HTR-8/SVneo (cell line): ENCODE measurements at regions not wholly inside any gene's neighbourhood (a gene's known extent, or its start where the extent isn't known, plus 50 kb on each side); places are given as distances from the start of the nearest gene placed in this dataset.

Experiments
- DNase-seq: peaks from one replicate; pipeline ENCODE4 v3.0.0; 2011; ENCODE audit warnings: low spot score, mixed read lengths; ENCODE audit not compliant: insufficient read length
- FAIRE-seq: peaks from 2 replicates; lab custom pipeline; 2011; peaks lifted over from hg19 to GRCh38; lab: Jason Lieb, UNC

DNA sequence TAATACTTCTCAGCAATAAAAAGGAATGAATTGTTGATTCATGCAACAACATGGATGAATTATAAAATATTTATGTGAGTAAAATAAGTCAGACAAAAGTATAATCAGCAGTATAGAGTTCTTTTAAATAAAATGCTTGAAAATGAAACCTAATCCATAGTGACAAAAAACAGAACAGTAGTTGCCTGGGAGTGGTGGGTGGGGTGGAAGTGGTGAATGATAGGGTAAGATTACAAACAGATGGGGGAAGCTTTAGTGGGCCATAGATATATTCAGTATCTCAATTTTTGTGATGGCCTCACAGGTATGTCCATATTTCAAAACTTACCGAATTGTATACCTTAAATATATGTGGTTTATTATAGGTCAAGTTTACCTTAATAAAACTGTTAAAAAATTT is 124.9 kb upstream of the UBL3 start:
- DNase-seq (no peak), FAIRE-seq (no peak)

DNA sequence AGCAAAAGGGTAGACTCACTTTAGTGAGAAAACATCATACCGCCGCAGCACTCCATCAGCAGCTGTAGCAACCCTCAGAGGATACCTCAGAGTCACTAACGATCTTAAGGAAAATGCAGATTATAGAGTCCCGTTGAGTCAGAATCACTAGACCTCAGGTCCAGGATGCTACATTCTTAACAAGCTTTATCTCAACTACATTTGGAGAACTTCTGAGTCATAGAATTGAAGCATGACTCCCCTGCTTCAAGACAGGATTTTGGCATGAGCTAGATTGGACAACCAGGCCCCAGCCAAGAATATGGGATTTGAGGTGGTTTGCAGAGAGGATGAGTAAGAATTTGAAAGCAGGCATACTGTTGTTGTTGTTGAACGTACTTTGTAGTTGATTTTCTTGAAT is 118.9 kb upstream of the UBL3 start:
- FAIRE-seq (no peak), DNase-seq (no peak)

DNA sequence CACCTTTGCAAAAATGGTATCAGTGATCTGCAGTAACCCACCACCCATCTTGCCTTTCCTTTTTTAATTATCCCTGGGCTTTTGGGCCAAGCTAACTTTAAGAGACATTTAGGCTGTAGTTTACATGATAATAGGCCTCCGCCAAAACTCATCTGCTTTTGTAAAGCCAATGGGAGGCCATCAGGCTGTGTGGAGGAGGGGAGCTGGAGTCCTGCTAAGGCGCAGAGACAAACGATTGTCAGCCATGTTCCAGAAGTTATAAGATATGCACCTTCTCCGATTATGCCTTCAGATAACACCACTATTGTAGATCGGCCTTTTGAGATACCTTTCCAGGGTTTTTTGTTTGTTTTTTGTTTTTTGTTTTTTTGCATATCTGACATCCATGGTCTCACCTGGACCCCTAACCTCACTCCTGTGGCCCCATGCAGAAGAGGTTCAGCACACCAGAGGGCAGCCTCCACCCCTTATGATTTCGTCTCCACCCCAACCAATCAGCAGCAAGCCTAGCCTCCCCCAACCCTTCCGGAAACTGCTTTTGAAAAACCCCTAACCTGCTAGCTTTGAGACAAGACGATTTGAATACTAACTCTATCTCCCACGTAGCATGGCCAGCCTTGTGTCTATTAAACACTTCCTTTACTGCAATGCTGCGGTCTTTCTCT is 113.9 kb upstream of the UBL3 start:
- FAIRE-seq (no peak), DNase-seq (no peak)

DNA sequence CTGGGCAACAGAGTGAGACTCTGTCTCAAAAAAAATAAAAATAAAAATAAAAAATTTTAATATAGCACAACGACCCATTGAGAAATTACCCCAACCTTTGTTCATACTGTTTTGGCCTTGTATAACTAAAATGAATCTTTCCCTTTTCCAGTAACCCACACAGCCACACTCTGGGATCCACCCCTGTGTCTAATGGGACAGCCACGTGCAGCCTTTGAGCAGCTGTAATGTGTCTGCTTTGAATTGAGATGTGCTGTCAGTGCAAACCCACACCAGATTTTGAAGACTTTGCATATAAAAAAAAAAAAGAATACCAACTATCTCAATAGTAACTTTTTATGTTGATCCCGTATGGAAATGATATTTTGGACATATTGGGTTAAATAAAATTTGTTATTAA is 112.7 kb upstream of the UBL3 start:
- DNase-seq (no peak), FAIRE-seq (no peak)

DNA sequence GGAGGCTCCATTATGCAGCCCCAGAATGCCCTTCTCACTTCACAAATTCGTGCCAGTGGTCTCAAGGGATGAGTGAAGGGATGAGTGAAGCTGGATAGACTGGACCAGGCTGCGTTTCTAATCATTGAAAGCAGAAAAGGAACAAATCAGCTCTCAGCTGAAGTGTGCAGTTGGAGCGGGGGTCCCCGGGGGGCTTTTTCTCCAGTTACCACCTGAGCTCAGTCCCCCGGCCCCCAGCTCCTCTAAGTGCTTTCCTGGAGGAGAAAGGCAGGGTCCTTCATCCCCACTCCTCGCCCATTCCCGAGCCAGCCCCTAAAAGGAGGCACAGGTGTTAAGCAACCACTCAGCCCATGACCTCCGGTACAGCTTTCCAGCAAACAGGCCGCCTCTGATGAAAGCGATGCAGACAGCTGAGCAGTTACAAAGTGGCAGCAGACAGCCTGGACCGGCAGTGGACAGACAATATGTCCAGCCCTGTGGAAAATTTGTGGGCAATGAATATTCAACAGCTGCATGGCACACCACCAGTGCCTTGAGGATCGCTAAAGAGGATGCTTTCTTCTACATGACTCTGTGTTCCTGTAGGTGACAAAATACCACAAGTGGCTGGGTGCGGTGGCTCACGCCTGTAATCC is 110.7 kb upstream of the UBL3 start:
- FAIRE-seq (no peak), DNase-seq (no peak)

DNA sequence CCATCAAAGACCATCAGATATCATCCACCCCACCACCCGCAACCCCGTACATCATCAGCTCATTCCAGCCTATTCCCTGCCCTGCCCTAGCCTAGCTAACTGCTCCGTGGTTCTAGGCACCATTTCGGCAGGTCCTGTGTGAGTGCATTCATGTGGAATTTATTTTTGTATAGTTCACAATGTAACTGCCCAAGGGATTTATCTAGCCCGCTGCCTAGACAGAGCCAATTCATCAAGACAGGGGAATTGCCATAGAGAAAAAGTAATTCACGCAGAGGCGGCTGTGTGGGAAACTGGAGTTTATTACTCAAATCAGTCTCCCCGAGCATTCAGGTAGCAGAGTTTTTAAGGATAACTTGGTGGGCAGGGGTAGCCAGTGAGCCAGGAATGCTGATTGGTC is 109.2 kb upstream of the UBL3 start:
- no peak for DNase-seq
- FAIRE-seq: no peak

DNA sequence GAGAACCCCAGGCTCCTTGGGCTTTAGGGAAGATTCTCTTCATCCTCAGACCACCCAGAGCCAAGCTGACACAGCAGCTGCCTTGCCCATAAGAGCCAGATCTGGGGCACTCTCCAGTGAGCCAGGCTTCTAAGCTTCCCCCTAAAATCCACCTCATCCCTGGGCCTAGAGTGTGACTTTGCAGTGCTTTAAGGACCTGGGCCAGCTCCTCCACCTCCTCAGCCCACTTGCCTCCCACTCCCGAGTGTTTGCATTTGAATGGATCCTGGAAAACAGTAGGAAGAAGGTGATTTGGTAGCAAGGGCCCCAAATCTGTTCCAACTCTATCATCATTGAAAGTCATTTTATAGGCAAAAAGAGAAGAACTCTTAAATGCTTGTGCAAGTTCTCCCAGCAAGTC is 108.7 kb upstream of the UBL3 start:
- DNase-seq: no peak
- no peak for FAIRE-seq

DNA sequence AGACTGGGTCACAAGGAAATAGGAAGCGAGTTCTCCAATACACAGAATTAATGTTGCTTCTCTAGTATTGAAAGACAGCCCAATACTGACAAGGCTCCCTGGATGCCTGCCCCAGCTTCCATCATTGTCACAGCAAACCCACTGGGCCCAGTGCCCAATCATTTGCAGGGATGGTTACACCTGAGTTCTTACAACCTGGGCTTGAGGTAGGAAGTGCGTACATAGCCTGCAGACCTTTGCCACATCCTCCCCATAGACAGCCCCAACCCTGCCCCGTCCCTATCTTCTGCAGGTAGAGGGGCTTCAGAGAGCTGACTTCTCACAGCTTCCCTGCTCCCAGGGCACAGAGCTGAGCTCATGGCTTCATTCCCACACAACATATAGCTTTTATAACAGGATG is 108.1 kb upstream of the UBL3 start:
- FAIRE-seq (no peak), DNase-seq (no peak)

DNA sequence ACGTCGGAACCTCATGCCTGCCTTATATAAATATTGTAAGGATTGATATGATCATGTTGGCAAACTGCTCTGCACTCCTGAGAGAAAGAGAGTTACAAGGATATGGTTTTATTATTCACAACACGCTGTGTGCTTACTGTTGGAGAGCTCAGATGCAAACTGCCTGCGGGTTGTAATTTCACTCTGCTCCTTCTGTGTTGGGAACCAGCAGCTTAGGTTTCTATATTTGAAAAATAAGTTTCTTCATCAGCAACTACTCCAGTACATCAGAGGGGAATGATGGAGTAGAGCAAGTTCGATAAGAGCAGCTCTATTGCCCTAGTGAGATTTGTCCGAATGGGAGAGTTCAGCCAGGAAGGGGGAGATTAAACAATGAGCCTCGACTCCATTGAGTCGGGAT is 106.9 kb upstream of the UBL3 start:
- no peak for DNase-seq

DNA sequence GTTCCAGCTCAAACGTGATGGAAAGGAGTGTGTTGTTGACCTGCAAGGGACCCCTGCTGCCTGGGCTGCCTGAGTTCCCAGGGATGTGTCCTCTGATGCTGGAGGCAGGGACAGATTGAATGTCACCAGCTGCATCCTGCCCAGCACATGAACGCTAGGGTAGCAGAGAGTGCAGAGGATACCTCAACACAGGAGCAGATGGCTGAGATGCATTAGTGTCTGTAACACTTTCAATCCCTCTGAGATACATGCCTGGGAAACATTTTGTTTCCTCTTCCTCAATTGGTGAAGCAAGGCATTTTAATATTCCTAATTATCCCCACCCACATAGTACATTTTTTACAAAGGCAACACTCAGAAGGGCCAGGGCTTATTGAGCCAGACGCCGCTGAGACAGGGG is 106.4 kb upstream of the UBL3 start:
- FAIRE-seq (no peak), DNase-seq (no peak)

More for the DNA sequence above, 106.9 kb upstream of the UBL3 start:
- FAIRE-seq: no peak

DNA sequence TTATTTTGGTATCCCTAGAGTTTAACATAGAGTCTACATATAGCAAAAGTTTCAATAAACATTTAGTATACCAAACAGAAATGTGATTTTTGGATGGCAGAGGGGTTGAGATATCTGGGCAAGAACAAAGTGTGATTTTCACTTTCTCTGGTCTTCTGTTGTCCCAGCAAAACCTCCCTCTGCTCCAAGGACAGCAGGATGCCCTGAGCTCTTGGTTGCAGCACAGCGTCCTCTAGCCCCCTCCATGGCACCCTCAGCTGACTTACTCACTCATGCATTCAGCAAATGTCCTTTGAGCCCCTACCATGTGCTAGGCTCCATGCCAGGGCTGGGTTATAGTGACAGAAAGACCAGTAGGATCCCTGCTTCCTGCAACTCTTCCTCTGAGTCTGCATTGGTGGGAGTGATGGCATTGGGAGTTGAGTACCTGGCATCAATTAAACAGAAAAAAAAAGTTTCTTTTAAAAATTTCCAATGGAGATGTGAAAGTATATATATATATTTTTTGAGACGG is 104.8 kb upstream of the UBL3 start:
- no peak for DNase-seq
- no peak for FAIRE-seq

DNA sequence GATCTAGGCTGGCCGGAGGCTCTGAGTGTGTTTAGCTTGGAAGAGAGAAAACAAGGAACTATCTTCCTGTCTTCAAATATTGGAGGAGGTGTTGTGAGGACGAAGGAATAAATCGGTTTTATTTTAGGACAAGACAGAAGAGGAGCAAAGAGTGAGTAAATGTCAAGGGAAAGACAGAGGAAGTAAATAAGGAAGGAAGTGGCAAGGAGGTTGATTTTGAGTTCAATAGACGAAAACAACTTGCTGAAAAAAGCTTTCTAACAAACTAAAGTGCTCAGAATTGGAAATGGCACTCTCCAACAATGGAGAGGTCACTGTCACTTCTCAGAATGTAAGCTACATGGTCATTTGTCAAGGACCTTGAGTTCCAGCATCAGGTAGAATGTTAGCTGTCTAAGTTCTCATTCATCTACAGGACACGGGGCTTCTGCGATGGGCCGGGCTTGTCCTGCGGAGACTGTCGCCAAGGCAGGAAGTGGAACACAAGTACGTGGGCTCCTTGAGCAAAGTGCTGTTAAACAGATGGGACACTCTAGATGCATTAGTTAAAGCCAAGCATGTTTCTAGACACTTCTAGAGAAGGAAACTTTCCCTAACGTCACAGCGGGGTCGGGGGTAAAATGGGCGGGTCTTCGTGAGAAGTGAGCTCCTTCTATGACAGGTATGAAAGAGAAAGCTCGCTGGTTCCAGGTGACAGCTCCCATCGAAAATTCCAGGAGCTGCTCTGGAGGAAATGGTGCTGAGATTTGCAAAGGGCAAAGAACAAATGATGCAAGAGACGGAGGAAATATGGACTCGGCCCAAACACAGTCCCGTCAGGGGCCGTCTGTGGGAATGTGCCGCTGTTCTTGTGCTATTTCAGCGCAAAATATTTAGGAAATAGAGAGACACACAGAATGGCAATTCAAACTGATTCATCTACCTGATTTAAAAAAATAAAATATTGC is 103.9 kb upstream of the UBL3 start:
- FAIRE-seq (no peak), DNase-seq (no peak)

DNA sequence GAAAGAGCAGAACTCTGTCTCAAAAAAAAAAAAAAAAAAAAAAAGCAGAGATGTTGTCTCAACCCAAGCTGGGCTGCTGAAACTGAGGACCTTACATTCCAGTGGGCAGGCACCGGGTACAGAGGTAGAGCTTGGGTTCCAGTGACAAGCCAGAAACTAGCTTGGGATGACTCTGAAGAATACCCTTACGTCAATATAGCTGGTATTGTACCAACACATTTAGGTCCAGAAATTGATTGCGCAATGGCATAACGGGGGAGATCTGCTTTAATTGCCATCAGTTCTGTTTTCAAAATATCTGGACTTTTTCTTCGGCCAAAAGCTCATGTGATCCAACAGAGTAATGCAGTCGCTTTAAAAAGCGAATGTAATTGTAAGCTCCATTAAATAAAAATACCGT is 103.1 kb upstream of the UBL3 start:
- FAIRE-seq: no peak
- no peak for DNase-seq

DNA sequence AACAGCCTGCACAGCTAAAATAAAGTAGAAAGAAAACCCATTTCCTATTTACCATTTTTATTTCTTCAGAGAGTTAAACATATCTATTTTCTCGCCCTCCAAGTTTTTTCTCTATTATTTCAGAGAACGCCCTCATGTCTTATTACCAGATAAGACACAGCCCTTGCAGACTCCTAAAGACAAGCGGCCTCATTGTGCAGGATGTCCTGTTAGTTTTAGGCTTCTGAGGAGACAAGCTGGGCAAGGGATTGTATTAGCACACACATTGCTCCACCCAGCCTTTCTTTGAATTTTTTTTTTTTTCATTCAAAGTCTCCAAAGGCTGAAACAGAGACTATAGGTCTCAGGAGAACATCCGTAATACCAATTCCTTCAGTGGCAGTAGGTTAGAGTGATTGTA is 101.8 kb upstream of the UBL3 start:
- no peak for DNase-seq
- FAIRE-seq: no peak

DNA sequence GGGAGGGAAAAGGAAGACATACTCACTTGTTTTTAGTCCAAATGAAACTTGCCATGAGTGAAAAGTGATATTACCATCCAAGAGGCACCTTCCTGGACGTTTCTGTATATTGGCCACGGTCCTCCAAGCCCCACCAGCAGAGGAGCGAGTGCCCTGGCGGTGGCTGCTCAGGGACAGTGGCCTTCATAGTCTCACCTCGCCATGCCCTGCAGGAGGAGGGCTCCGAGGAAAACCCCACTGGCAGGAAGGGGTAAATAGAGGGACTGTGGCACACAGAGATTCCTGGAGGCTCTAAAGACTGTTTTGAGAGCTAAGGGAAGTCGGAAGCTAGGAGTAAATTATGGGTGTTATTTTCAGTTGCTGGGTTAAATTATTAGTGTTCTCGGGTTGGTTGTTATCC is 98.4 kb upstream of the UBL3 start:
- no peak for FAIRE-seq
- no peak for DNase-seq

DNA sequence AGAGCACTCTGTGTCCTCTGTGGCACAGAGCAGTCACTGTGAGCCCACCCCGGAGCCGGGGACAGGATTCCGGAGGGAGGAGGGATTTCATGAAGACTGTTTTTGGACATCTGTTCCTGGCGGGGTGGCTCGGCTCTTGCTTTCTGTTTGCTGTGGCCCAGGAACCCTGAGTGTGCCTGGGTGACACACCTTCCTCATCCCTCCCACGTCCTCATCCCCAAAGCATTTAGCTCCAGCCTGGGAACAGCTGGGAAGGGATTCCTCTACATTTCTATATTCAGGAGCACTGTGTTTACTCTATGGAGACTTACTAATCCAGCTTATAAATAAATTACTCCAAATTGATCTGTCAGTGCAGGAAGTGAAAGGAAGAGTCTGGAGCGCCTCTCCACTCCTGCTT is 97.8 kb upstream of the UBL3 start:
- no peak for DNase-seq
- no peak for FAIRE-seq

DNA sequence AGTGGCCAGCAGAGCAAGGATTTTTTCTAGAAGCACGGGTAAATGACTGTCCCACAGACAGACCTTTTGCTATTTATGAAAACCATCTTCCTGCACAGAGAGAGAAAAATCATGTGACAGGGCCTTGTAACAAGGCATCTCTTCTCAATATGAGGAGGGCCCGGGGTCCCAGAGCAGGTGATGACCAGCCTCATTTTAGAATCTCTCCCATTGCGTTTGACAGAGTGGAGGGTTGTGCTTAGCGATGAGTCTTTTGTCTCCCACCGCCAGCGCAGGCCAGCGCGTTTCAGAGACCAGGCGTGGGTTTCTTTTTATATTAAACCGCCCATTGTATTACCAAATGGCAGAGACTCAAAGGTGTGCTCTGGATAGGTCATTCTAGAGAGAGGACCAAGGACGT is 97.4 kb upstream of the UBL3 start:
- FAIRE-seq (no peak), DNase-seq (no peak)

DNA sequence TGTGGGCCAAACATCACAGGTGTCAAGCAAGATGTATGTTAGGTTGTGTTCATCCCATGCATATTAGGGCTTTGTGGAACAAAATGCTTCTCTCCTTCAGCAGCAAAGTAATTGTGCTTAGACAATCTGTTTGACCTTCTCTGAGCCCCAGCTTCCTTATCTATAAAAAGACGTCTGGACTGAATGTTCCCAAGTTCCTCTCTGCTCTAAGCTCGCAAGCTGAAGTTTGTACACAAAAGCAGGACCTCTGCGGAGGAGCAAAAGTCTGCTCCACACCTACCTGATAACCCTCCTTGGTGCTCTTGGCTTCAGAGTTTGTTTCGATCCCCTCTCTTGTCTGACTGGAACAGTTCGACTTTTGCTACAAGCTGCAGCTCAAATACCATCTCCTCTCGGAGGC is 95.7 kb upstream of the UBL3 start:
- no peak for FAIRE-seq
- no peak for DNase-seq

DNA sequence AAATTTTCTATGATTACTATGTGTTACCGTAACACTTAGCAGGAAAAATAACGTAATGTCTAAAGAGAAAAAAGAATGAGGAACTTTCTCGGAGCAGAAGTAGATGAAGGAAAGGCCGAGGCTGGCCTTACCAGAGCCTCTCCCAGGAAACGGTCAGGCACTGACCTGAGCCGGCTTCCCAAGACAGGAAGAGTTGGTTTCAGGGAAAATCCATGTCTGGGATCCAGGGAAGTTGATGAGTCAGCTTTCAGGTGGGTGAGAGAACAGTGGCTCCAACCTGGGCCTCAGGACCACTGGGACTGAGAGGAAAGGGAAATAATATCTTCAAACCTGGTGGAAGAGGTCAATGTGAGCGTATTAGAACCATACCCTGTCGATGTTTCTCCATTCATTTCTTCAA is 93.3 kb upstream of the UBL3 start:
- DNase-seq (no peak), FAIRE-seq (no peak)

DNA sequence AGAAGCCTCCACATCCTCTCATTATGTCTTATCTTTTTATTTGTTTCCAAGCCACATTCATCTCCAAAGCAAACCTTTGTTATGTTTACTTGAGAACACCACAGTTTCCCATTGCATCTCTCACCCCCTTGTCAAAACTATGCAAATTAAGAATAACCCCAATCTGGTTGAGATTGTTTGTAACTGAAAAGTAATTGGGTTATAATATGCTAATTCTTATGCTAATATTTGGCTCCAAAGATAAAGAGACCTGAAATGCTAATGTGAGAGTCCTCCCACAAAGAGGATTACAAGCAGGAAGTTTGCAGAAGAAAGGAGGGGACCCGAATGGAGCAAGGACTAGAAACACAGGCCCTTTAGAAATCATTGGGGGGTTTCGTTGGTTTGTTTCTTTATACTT is 92.9 kb upstream of the UBL3 start:
- DNase-seq: no peak
- no peak for FAIRE-seq

DNA sequence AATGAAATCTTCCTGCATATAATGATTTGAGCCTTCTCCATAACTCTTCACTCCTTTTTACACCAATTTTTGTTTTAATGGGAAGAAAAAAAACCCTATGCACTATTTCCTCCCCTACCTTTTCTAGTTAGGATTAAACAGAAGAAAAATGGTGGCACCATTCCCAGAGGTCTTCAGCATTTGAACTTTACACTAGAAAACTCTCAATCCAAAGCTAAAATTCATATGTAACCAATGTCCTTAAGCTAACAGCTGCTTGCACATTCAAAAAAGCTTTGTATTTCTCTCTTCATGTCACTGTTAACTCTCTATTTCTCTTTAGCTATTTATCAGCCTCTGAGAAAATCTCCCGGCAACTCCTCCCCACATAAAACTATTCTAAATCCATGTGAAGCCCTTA is 90.3 kb upstream of the UBL3 start:
- no peak for DNase-seq

More for the DNA sequence above, 90.3 kb upstream of the UBL3 start:
- FAIRE-seq: no peak
